ENCODE measurements at regions not wholly inside any gene's neighbourhood (a gene's known extent, or its start where the extent isn't known, plus 50 kb on each side); places are given as distances from the start of the nearest gene placed in this dataset.

- TF ChIP-seq EZH2phosphoT487 (IDR thresholded peaks at IDR 0.05; ENCODE audit: borderline replicate concordance, low read length), result no peak
- TF ChIP-seq, protein P1, sequence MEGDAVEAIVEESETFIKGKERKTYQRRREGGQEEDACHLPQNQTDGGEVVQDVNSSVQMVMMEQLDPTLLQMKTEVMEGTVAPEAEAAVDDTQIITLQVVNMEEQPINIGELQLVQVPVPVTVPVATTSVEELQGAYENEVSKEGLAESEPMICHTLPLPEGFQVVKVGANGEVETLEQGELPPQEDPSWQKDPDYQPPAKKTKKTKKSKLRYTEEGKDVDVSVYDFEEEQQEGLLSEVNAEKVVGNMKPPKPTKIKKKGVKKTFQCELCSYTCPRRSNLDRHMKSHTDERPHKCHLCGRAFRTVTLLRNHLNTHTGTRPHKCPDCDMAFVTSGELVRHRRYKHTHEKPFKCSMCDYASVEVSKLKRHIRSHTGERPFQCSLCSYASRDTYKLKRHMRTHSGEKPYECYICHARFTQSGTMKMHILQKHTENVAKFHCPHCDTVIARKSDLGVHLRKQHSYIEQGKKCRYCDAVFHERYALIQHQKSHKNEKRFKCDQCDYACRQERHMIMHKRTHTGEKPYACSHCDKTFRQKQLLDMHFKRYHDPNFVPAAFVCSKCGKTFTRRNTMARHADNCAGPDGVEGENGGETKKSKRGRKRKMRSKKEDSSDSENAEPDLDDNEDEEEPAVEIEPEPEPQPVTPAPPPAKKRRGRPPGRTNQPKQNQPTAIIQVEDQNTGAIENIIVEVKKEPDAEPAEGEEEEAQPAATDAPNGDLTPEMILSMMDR (conservative IDR thresholded peaks at IDR 0.05; ENCODE audit: low read depth, low read length), result no peak
Observed at GRCh38 chr7:41858201-41858600, 155.3 kb upstream of the INHBA start.

GRCh38 chr7:41855798-41856197 is 152.9 kb upstream of the INHBA start:
- TF ChIP-seq EZH2 (IDR thresholded peaks at IDR 0.05; ENCODE audit: low read length, unreplicated experiment) (no peak), EZH2phosphoT487 (IDR thresholded peaks at IDR 0.05; ENCODE audit: borderline replicate concordance, low read length) (no peak)
- TF ChIP-seq, protein P1 (conservative IDR thresholded peaks at IDR 0.05; ENCODE audit: low read depth, low read length), result no peak
- Histone ChIP-seq H4K20me1 (ENCODE audit: low read length) (no peaks in the 10 kb centered on the region), H3K79me2 (ENCODE audit: low read length) (no peaks in the 10 kb centered on the region), H3K27ac (ENCODE audit: low read length) (no peak overlapping the region), H3K9me3 (ENCODE audit: low read length) (no peaks in the 10 kb centered on the region), H3K4me3 (ENCODE audit: low read length) (no peak overlapping the region), H2AFZ (ENCODE audit: low read length) (no peak overlapping the region), H3K27me3 (ENCODE audit: low read length) (no peaks in the 10 kb centered on the region), H3K4me1 (ENCODE audit: insufficient read depth, low read length) (no peaks in the 10 kb centered on the region), H3K4me2 (ENCODE audit: low read length) (no peak overlapping the region), H3K9me2 (replicated peaks; ENCODE audit: low read length) (no peaks in the 10 kb centered on the region; the same call in 1 of the 2 replicates), H3K36me3 (ENCODE audit: low read depth, low read length) (no peaks in the 10 kb centered on the region), H3K9ac (ENCODE audit: low read length) (no peak overlapping the region), H3F3A (ENCODE audit: low read length, unreplicated experiment) (no peaks in the 10 kb centered on the region)
- ATAC-seq (no peak), DNase-seq (no peak)
- ChIA-PET CTCF (no interaction called here), POLR2A (ENCODE audit: unreplicated experiment) (no interaction called here)
- no TSS peak for BruUV-seq (replicated peaks)
- intact Hi-C loops (cut with micrococcal nuclease), result no loop called here

More at GRCh38 chr7:41858201-41858600, 155.3 kb upstream of the INHBA start:
- H4K20me1 ChIP-seq (ENCODE audit: low read length), result no peaks in the 10 kb centered on the region
- no peaks in the 10 kb centered on the region for H3K4me1 ChIP-seq (ENCODE audit: insufficient read depth, low read length)
- no peaks in the 10 kb centered on the region for H3K9me3 ChIP-seq (ENCODE audit: low read length)
- ChIA-PET POLR2A (ENCODE audit: unreplicated experiment) (no interaction called here), CTCF (no interaction called here)
- no peaks in the 10 kb centered on the region for H3F3A ChIP-seq (ENCODE audit: low read length, unreplicated experiment)
- H3K27me3 ChIP-seq (ENCODE audit: low read length), result no peaks in the 10 kb centered on the region
- H3K9me2 ChIP-seq (replicated peaks; ENCODE audit: low read length), result no peaks in the 10 kb centered on the region; the same call in 1 of the 2 replicates
- H3K36me3 ChIP-seq (ENCODE audit: low read depth, low read length), result no peaks in the 10 kb centered on the region
- BruUV-seq (replicated peaks), result no TSS peak
- no peak overlapping the region for H2AFZ ChIP-seq (ENCODE audit: low read length)
- H3K9ac ChIP-seq (ENCODE audit: low read length), result no peak overlapping the region
- ATAC-seq, result no peak
- H3K4me3 ChIP-seq (ENCODE audit: low read length), result no peak overlapping the region
- intact Hi-C loops (cut with micrococcal nuclease), result no loop called here
- H3K4me2 ChIP-seq (ENCODE audit: low read length), result no peak overlapping the region
- H3K79me2 ChIP-seq (ENCODE audit: low read length), result no peaks in the 10 kb centered on the region
- no peak overlapping the region for H3K27ac ChIP-seq (ENCODE audit: low read length)
- DNase-seq, result no peak

- Histone ChIP-seq H3K4me1 (ENCODE audit: insufficient read depth, low read length) (no peaks in the 10 kb centered on the region), H3K36me3 (ENCODE audit: low read depth, low read length) (no peaks in the 10 kb centered on the region), H3K9me3 (ENCODE audit: low read length) (no peaks in the 10 kb centered on the region), H3F3A (ENCODE audit: low read length, unreplicated experiment) (no peaks in the 10 kb centered on the region), H4K20me1 (ENCODE audit: low read length) (no peaks in the 10 kb centered on the region), H2AFZ (ENCODE audit: low read length) (no peak overlapping the region), H3K27me3 (ENCODE audit: low read length) (no peaks in the 10 kb centered on the region), H3K9me2 (replicated peaks; ENCODE audit: low read length) (no peaks in the 10 kb centered on the region), H3K79me2 (ENCODE audit: low read length) (no peaks in the 10 kb centered on the region), H3K4me2 (ENCODE audit: low read length) (no peak overlapping the region), H3K4me3 (ENCODE audit: low read length) (no peak overlapping the region), H3K27ac (ENCODE audit: low read length) (no peak overlapping the region), H3K9ac (ENCODE audit: low read length) (no peak overlapping the region)
- intact Hi-C loops (cut with micrococcal nuclease), result no loop called here
- no TSS peak for BruUV-seq (replicated peaks)
- ChIA-PET POLR2A (ENCODE audit: unreplicated experiment) (no interaction called here), CTCF (no interaction called here)
- ATAC-seq, result no peak
- no peak for DNase-seq
- TF ChIP-seq, protein P1 (conservative IDR thresholded peaks at IDR 0.05; ENCODE audit: low read depth, low read length), result no peak
- TF ChIP-seq EZH2 (IDR thresholded peaks at IDR 0.05; ENCODE audit: low read length, unreplicated experiment) (no peak), EZH2phosphoT487 (IDR thresholded peaks at IDR 0.05; ENCODE audit: borderline replicate concordance, low read length) (no peak)
Observed at GRCh38 chr7:41847606-41848005, 144.7 kb upstream of the INHBA start.
